Islet precursor cell (in vitro differentiated cells): ENCODE measurements at regions not wholly inside any gene's neighbourhood (a gene's known extent, or its start where the extent isn't known, plus 50 kb on each side); places are given as distances from the start of the nearest gene placed in this dataset.

Source experiments
- DNase-seq: peaks from one replicate; pipeline ENCODE4 v3.0.0-alpha.2; 2018

DNA sequence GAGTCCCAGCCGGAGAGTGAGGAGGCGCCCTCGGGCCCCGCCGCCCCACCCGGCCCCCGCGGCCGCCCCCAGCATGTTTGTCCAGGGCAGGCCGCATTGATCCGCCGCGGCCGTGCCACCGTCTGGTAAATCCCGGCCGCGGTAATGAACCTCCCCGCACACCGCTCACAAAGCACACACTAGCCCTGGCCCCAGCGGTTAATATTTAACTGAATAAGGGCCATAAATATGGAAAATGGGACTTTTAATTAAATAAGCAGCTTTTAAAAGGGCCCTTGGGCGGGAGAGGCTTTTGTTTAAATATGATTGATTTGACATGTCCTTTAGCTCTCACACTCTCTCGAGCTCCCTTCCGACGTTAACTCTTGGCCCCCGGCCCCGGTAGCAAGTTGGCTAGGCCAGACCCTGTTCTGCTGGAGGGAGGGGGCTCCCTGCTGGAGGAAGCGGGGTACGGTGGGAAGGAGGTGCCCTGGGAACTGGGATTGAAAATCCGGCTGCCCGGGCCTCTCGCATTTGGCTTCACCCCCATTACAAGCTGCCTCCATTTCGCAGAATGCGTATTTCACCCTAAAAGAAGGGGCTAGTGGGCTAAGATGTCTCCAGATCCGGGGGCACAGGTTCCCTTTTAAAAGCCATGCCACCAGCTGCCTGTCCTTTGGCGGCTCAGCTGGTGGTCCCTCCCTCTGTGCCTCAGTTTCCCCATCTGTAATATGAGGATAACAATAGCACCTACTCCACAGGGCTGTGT is 199.8 kb downstream of the RBM19 start:
- DNase-seq: no peak

DNA sequence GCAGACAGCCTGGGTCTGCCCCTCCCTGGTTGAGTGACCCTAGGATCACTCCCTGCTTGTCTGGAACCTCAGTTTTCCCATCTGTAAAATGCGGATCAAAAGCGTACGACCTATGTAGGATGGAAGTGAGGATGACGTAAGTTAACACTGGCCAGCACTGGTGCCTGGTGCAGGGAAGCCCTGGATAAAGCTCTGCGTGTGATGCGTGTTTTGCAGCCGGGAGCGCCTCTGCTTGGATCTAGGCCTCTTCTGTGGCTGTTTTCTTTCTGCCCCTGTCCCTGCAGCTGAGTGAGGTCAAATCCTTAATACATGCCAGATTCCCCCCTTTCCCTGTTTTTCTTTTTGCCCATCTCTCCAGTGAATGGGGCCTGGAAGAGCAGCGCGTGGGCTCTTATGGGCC is 201.5 kb downstream of the RBM19 start:
- no peak for DNase-seq

DNA sequence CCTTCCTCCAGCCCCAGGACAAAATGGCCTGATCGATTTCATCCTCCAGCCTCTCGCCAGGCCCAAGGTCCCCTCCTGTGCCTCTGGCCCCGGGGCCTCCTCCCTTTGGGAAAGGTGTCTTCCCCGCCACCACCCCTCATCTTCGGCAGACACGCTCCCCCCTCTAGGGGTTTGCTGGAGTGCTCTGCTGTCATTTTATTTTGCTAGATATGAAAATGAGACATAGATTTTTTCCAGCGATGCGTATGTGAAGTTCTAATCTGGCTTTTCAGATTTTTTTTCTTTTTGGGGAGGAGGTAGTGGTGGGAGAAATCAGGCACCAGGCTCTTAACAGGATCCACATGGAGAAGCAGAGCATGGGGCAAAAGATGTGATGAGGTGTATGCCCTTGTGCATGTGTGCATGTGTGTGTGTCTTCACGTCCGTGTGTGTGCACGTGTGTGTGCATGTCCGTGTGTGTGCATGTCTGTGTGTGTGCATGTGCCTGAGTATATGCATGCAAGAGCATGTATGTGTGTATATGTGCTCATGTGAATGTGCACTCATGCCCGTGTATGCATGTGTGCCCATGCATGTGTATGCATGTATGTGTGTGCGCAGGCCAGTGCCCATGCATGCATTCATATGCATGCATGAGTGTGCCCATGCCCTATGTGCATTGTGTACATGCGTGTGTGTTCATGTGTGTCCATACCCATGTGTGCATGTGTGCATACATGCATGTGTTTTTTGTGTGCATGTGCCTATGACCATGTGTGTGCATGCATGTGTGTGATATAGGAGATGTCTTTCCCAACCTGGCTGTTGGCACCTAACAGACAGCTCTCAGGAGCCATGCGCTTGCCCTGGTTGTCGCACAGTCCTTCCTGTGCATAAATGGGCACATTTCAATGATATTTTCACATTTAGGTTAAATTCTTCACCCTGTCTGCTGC is 203.0 kb downstream of the RBM19 start:
- DNase-seq: no peak

DNA sequence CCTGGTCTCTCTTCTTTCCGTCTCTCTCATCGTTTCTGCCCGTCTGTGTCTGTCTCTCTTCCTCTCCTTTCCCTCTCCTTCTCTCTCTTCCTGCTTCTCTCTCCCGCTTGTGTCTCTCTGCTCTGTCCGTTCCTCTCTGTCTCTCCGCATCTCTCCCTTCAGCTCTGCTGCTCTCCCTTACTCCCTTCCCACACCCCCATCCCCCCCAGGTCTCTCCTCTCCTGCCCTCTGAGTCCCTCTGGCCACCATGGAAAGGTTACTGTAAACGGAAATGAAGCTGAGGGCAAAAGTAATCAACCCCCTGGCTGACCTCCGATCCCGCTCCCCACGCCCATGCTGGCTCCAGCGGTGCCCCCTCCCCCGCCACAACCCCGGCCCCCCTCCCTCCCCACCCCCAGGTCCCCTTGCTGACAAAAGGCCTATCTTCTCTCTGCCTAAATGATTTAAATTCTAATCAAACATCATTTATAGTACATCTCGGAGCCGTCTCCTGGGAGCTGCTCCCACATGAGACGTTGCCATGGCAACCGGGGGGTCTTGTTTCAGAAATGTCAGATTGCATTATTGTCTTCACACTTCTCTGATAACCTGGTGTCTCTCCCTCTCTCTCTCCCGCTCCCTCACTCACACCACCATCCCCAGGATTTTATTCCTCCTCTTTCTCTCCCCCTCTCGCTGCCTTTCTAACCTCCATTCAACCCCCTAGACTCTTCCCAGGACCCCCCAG is 203.8 kb downstream of the RBM19 start:
- no peak for DNase-seq

DNA sequence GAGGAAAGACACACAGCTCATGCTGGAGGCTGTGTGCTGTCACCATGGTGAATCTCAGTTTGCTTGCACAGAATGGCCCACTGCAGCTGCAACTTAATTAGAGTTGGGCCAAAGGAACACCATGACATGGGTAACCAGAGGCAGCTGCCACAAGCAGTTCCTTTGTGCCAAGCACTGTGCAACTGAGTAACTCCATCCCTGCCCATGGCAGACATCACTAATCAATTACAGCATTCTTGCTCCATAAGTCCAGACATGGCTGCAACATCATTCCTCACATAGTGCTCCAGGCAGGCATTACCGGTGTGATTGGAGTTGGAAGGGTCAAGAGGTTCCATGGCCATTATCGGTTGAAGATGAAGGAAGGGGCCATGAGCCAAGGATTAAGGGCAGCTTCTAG is 207.0 kb downstream of the RBM19 start:
- no peak for DNase-seq

DNA sequence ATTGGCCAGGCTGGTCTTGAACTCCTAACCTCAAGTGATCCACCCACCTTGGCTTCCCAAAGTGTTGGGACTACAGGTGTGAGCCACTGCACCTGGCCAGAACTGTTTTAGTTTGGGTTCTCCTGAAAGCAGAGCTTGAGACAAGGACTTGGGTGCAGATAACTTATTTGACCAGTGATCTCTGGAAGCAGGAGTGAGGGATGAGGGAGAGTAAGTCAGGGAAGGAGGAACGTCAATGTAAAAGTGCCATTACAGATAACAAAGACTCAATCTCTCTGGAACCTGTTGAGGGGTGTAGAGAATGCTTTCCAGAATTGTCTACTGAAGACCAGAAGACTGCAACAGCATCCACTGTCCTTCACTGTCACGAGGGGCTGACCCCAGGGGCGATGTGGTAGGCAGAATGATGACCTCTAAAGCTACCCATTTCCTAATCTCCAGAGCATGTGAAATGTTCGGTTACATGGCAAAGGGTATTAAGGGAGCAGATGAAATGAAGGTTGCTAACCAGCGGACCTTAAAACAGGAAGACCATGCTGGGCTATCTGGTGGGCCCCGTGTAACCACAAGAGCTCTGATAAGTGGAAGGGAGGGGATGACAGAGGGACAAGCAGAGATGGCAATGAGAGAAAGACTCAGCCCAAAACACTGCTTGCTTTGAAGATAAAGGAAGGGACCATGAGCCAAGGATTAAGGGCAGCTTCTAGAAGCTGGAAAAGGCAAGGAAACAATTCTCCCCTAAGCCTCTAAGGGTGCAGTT is 207.8 kb downstream of the RBM19 start:
- DNase-seq: no peak

DNA sequence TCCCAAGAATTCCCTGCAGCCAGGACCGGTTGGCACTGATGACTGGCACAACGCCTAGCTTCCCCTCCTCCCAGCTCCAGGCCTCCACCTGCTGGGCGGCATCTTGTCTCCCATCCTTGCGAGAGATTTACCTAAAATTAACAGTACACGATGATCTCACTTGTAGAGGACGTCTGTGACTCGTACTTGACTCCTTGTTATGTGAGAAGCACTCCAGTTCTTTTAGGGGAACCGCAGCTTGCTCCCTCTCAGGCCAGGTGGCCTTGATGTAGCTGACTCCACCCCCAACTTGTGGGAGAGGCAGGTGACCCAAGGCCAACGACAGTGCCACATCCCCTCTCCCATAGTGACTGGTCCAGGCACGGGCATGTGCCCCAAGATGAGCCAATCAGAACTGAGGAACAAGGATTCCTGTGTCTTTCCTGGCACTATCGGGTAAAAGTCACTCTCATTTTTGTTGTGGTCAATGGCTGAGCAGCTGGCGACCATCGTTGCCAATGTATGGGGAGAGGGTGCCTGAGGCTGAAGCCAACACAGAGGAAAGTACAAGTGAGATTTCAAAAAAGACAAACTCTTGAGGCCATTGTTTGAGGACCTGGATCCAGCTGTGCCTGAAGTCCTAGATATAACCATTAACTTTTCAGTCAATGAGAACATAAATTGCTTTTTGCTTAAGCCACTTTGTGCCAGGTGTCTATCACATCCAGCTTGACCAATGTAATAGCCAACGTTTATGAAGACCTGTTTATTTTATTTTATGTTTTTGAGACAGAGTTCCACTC is 208.7 kb downstream of the RBM19 start:
- no peak for DNase-seq

DNA sequence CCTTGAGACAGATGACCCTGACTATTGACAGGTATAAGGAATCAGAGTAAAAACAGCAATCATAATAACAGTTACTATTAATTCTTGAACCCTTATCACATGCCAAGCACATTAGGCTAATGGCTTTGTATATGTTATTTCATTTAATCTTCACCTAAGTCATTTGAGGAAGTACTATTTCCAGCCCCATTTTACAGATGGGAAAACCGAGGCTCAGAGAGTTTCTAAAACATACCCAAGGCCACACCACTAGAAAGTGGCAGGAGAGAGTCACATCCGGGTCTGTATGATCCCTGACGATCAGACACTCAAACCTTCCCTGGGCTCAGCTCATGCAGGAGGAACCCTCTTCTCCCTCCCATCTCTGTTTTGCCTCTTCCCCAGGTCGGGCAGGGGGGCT is 209.5 kb downstream of the RBM19 start:
- DNase-seq: no peak

DNA sequence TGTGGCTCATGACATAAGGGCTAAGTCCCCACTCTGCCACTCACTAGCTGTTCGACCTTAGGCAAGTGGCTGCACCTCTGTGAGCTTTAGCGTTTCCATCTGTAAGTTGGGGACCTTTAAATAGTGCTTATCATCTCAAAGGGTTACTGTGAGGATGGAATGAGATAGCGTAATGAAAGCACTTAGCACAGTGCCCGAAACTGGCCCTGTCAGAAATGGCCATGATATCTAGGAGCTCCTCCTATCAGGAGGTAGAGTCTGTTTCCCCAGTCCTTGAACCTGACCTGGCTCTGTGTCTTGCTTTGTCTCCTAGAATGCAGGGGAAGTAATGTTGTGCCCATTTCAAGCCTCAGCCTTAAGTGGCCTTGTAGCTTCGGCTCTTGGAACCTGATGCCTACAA is 211.0 kb downstream of the RBM19 start:
- DNase-seq: no peak

DNA sequence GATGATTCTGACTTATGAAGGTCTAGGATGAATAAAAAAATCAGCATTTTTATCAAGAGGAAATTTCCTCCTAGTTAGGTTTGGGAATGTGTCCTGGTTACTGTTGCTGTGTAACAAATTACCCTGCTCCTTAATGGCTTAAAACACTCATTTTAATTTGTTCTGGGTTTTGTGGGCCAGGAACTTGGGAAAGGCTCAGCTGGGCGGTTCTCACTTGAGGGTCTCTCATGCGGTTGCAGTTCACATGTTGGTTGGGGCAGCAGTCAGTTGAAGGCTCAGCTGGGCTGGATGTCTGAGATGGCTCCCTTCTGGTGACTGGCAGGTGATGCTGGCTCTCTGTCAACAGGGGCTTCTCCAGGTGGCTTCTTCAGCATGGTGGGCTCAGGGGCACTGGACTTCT is 214.6 kb downstream of the RBM19 start:
- no peak for DNase-seq

DNA sequence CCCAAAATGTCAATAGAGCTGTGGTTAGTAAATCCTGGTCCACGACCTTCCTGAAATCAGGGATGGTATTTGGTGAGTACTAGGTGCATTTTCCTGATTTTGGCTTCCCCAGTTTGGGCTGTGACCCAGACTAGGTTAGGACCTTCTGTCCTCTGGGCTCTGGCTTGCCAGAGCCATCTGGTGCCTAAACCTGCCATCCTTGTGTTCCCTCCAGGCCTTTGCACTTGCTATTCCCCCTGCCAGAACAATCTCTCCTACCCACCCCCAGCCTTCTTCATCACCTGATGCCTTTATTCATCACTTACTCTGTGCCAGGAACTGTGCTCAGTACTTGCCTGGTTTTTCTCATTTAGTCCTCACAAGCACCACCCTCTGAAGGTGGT is 216.7 kb downstream of the RBM19 start:
- DNase-seq: no peak

DNA sequence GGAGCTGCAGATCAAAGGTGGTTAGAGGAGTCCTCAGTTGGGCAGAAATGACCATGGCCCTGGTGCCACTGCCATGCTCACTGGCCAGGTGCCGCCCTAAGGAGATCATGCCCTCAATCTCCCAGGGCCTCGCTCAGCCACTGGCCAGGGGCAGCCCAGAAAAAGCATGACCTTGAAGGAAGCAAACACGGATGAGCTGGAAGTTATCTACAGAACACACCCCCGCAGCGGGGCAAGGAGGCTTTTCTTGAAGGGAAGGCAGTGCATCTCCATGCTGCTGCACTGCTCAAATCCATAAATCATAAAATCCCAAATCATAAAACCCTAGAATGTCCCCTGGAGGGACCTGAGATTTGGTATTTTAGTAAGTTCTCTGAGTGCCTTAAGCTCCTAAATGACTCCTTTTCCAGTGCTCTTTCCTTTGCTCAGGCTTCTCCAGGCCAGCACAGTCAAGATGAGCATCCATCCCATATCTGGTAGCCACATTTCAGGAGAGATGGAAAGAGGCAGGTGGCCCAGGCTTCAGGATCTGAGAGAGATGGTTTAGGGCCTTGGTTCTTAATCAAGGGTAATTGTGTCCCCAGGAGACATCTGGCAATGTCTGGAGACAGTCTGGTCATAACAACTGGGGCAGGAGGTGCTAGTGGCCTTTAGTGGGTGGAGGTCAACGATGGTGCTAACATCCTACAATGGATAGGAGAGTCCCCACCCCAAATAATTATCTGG is 217.3 kb downstream of the RBM19 start:
- no peak for DNase-seq

DNA sequence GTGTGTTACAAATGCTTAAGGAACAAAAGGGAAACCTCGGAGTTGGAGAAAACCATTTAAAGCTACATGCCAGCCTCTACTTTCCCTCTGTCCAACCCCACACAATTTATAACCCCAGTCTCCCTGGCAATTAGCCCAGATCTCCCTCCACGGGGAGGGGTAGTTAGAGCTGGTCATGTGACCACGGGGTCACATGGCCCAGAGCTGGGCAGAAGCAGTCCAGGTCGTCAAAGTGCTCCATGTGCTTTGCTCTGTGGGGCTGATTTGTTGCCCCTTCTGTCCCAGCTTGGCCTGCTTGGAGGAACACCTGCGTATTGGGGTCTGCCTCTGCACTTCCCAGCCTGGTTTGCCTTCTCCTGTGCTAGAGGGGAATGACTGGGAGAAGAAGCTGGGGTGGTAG is 219.1 kb downstream of the RBM19 start:
- no peak for DNase-seq

DNA sequence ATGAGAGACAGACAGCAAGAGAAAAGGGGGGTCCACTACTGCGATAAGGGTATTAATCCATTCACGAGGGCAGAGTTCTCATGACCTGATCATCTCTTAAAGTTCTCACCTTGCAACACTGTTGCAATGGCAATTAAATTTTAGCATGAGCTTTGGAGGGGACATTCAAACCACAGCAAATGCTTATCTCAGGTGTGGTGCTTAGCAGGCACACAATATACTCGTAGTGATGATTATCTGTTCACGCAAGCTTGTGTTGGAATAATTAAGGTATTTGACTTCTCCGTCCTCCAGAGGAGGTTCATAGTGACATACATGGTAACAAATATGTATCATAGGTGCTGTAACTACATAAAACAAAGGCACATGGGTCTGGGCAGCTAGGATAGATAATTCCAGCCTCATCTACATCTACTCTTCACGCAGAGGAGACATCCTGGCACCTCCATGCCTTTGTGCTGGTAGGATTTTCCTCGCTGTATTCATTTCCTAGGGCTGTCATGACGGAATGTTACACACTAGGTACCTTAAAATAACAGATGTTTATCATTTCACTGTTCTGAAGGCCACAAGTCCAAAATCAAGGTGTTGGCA is 221.2 kb downstream of the RBM19 start:
- no peak for DNase-seq

DNA sequence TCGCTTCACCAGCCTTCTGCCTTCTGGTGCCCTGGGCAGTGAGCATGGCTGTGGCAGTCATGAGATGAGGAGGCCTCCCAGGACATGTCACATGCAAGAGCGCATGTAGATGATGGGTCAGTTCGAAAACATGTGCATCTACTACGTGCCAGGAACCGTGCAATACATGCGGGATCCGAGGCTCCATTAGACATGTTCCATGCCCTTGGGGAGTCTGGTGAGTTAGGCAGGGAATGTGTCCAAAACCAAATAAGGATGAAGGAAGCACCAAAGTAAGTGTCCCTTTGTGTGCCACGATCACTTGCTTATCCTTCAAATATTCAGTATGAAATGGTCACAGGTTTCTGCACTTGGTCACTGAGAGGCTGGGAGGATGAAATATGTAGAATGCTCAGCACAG is 223.3 kb downstream of the RBM19 start:
- no peak for DNase-seq

DNA sequence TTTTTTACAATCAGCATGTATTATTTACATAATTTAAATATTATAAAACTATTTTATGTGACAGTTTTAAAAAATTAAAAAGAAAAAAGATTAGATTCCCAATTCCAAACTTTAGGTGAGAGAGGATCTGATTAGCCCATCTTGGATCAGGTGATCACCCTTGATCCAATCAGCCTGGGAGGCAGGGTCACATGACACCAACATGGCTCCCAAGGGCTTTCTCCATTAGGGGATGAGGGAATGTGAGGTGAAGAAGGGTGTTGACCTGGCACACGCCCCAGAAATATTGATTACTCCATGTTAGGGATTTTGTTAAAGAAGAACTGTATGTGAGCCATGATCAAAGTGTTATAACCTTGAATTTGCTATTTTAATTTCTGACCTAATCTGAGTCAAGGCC is 225.4 kb downstream of the RBM19 start:
- DNase-seq: no peak

DNA sequence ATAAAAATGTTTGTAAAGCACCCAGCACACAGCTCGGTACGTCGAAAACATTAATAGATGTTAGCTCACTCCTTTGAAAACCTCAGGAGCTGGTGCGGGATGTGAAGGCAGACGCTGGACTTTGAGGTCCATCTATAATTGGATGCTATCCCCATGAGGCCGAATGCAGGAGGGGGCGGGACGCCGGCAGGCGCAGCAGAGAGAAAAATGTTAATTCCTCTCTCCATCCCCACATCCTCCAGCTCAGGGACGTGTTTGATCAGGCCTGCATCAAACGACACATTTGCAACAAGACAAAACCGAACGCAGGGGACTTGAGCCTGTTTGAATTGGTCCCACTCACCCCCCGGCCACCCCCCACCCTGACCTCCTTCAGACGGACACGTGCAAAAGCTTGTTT is 231.0 kb downstream of the RBM19 start:
- no peak for DNase-seq

DNA sequence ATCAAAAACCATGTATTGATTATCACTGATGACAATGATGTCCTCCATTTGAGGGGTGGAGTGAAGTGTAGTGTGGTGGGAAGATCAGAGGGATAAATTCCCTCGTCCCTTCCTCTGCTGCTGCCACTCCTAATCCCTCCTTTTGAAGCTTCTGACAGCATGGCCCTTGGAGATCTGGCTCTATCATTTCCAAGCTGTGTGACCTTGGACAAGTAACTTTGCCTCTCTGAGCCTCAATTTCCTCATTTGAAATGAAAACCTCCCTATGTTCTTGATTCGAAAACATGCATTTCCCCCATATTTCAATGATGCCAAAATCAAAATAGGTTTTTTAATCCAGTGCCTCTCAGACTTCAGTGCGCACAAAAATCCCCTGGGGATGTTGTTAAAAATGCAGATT is 231.6 kb downstream of the RBM19 start:
- DNase-seq: no peak

DNA sequence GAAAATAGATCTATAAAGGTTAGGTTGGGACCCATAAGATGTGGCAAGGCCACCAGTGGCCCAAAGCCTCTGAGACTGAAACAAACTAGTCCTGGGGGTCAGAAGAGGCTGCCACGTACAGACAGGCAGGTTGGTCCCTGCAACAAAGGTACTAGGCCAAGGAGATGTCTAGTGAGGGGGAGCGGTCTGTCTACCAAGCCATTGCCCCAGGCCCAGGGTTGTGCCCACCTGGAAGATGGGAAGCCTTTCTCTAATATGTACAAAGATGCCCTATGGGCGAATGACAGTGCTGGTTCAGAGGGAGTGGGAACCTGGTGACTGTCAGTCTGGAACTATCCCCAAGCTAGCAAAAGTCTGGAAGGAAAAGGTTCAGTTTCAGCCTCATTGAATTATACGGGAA is 233.2 kb downstream of the RBM19 start:
- DNase-seq: no peak

DNA sequence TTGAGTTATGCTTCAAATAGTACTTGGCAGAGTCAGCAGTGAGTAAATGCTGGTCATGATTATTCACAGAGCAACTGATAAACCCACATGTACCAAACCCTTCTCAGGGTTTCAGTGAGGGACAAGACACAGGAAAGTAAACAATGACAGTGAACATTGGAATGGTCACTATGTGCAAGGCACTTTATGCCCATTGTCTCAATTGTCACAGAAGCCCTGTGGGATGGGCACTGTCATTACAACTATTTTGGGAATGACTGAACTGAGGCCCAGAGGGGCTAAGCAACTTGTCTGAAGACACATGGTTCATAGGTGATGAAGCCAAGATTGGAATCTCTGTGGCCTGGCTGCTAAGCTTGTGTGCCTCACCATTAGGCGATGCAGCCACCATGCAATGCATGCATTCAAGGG is 238.5 kb downstream of the RBM19 start:
- peak; percentile 89 for DNase-seq

DNA sequence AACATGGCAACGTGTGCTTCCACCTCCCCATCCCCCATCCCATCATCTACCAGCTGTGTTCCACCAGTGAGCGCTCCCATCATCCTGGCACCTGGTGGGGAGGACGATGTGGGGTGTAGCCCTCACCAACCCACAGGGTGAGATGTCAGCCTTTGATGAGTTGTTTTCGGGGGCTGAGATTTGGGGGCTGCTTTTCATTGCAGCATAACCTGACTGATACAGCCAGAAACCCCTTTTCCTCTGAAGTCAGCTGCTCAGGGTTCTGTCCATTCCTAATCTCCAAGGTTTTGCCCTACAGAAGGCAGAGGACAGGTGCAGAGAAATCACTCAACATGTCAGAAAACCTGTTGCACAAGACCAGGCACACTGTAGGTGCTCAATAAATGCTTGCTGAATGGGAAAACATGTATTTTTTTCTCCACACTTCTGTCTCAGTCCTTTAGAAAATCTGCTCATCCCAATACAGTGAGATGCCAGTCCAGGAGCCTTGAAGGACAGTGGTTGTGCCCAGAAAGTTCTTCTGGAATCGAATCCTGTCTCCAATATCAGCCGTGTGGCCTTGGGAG is 239.8 kb downstream of the RBM19 start:
- no peak for DNase-seq
